ENCODE measurements at regions not wholly inside any gene's neighbourhood (a gene's known extent, or its start where the extent isn't known, plus 50 kb on each side); places are given as distances from the start of the nearest gene placed in this dataset.

- no peak overlapping the region for H3K4ac ChIP-seq (replicated peaks; ENCODE audit: insufficient read length, low read depth, low read length)
- H3K14ac ChIP-seq (ENCODE audit: insufficient read length) = no peak overlapping the region
- no peaks in the 10 kb centered on the region for H3K9me3 ChIP-seq (ENCODE audit: insufficient read depth in 2 of 2, low read depth in 1 of 2, low read length in 1 of 2)
- H4K8ac ChIP-seq (ENCODE audit: extremely low read depth, insufficient read depth, low read length) = no peak overlapping the region
- no peak overlapping the region for H2AK5ac ChIP-seq (ENCODE audit: low read depth, low read length)
- no peak overlapping the region for H2BK20ac ChIP-seq (ENCODE audit: low read length)
- H3K79me2 ChIP-seq (ENCODE audit: control insufficient read depth in 1 of 2, insufficient read depth in 2 of 2, low read length in 2 of 2) = no peaks in the 10 kb centered on the region
- no peak overlapping the region for H3K4me3 ChIP-seq (ENCODE audit: extremely low read depth in 1 of 4, insufficient read depth in 2 of 4, low read depth in 3 of 4, low read length in 4 of 4)
- H4K5ac ChIP-seq (ENCODE audit: insufficient read length, low read depth, low read length) = no peak overlapping the region
- no peak overlapping the region for H2BK12ac ChIP-seq (ENCODE audit: low read depth, low read length)
- no peak overlapping the region for H2BK5ac ChIP-seq (ENCODE audit: low read depth, low read length)
- no peak overlapping the region for H4K91ac ChIP-seq (replicated peaks; ENCODE audit: insufficient read length, low read length)
- H3K4me2 ChIP-seq (ENCODE audit: insufficient read depth in 1 of 2, low read depth in 2 of 2, low read length in 2 of 2) = no peak overlapping the region
- H2BK120ac ChIP-seq (replicated peaks; ENCODE audit: low read depth, low read length) = no peak overlapping the region
- no peak overlapping the region for H3K9ac ChIP-seq (replicated peaks in 1 of 4; ENCODE audit: extremely low read depth in 1 of 4, low read depth in 3 of 4, low read length in 3 of 4)
- no peak overlapping the region for H2BK15ac ChIP-seq (ENCODE audit: low read length)
- no peak overlapping the region for H3K18ac ChIP-seq (ENCODE audit: extremely low read depth, low read length)
- no peak for TF ChIP-seq RXRA (IDR thresholded peaks at IDR 0.05; ENCODE audit: insufficient read depth, low read depth, low read length)
- no peak for TF ChIP-seq BRCA1 (IDR thresholded peaks at IDR 0.05; ENCODE audit: low read depth, low read length)
- TF ChIP-seq RNF2 (IDR thresholded peaks at IDR 0.05; ENCODE audit: borderline replicate concordance, low read depth, low read length, missing control alignments, poor library complexity, severe bottlenecking) = no peak
- no peak for TF ChIP-seq ZNF274 (IDR thresholded peaks at IDR 0.05; ENCODE audit: borderline replicate concordance, extremely low read depth, low read length)
- TF ChIP-seq MAFK (IDR thresholded peaks at IDR 0.05; ENCODE audit: low read depth, low read length) = no peak
- FAIRE-seq (no peak), DNase-seq (ENCODE audit: low read depth in 1 of 2, low spot score in 2 of 2) (no peak)
- H3K79me1 ChIP-seq (ENCODE audit: low read depth, low read length) = no peaks in the 10 kb centered on the region
- no peak overlapping the region for H3K23ac ChIP-seq (ENCODE audit: insufficient read length)
- H3K23me2 ChIP-seq (ENCODE audit: low read depth, low read length) = no peaks in the 10 kb centered on the region; the same call in 1 of the 2 replicates
- no peak overlapping the region for H3K56ac ChIP-seq (replicated peaks; ENCODE audit: insufficient read length, low read depth, low read length)
- H3K4me1 ChIP-seq (replicated peaks in 1 of 4; ENCODE audit: control insufficient read depth in 3 of 4, insufficient read depth in 4 of 4, low read length in 3 of 4) = no peaks in the 10 kb centered on the region; a peak in 1 of 7 replicates
- H3K27me3 ChIP-seq (replicated peaks in 1 of 4; ENCODE audit: control insufficient read depth in 3 of 4, extremely low read depth in 1 of 4, insufficient read depth in 3 of 4, low read length in 3 of 4) = no peaks in the 10 kb centered on the region
- CTCF ChIA-PET (ENCODE audit: partially characterized antibody) = interaction anchor here (1.3 kb wide), 1 partner anchor 14 kb away, joined by 3 read pairs; no protein-coding TSS in a partner anchor
- no peak overlapping the region for H3K27ac ChIP-seq (ENCODE audit: low read depth, low read length)
- H3K36me3 ChIP-seq (ENCODE audit: control insufficient read depth in 2 of 4, insufficient read depth in 4 of 4, low read length in 3 of 4) = no peaks in the 10 kb centered on the region
- no peaks in the 10 kb centered on the region for H4K20me1 ChIP-seq (replicated peaks in 1 of 2; ENCODE audit: control insufficient read depth in 1 of 2, insufficient read depth in 2 of 2, low read length in 2 of 2)
- H2AFZ ChIP-seq (ENCODE audit: low read length) = no peak overlapping the region
- POLR2A ChIA-PET (ENCODE audit: partially characterized antibody) = no interaction called here
Observed at GRCh38 chr2:209073151-209073550, 350.7 kb upstream of the MAP2 start.
